NB4 (cell line): ENCODE measurements at regions not wholly inside any gene's neighbourhood (a gene's known extent, or its start where the extent isn't known, plus 50 kb on each side); places are given as distances from the start of the nearest gene placed in this dataset.

Experiments
- DNase-seq: peaks from one replicate; pipeline ENCODE4 v3.0.0; 2010; ENCODE audit warnings: low read depth
- H3K4me3 ChIP-seq: one replicate; pipeline ENCODE4 v1.5.1; 2011; ENCODE audit warnings: mild to moderate bottlenecking, low read depth, low read length, moderate library complexity
- MYC ChIP-seq: IDR thresholded peaks from 2 replicates; pipeline ENCODE4 v1.6.1; 2011; ENCODE audit warnings: low read depth, low read length
- POLR2A ChIP-seq: IDR thresholded peaks from 2 replicates; pipeline ENCODE4 v1.6.1; 2011; ENCODE audit warnings: mild to moderate bottlenecking; ENCODE audit not compliant: insufficient read length; ENCODE audit errors: extremely low read depth
- TF ChIP-seq, protein P1 (sequence below): IDR thresholded peaks from one replicate; pipeline ENCODE4 v1.5.1; 2012; ENCODE audit warnings: low read depth, low read length
- TF ChIP-seq, protein P2 (sequence below): IDR thresholded peaks from 2 replicates; pipeline ENCODE4 v1.6.1; 2011; ENCODE audit warnings: low read depth, low read length

DNA sequence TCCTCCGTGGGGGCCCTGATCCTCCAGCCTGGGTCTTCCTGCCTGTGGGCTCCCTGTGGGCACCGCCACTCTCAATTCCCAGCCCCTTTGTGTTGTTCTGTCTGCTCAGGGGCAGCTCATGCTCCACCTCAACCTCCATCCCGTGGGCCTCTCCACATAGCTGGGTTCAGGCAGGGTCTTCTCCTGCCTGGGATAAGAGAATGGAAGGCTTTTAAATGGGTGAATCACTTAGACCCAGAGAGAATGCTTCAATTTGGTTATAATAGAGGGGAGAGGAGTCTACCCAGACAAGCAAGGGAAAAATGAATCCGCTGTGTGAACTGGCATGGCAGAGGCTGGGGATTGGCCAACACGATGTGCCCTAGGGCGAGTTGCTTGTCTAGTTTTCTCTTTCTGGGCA is 138.4 kb upstream of the MYCN start:
- DNase-seq, result no peak
- TF ChIP-seq, protein P1, sequence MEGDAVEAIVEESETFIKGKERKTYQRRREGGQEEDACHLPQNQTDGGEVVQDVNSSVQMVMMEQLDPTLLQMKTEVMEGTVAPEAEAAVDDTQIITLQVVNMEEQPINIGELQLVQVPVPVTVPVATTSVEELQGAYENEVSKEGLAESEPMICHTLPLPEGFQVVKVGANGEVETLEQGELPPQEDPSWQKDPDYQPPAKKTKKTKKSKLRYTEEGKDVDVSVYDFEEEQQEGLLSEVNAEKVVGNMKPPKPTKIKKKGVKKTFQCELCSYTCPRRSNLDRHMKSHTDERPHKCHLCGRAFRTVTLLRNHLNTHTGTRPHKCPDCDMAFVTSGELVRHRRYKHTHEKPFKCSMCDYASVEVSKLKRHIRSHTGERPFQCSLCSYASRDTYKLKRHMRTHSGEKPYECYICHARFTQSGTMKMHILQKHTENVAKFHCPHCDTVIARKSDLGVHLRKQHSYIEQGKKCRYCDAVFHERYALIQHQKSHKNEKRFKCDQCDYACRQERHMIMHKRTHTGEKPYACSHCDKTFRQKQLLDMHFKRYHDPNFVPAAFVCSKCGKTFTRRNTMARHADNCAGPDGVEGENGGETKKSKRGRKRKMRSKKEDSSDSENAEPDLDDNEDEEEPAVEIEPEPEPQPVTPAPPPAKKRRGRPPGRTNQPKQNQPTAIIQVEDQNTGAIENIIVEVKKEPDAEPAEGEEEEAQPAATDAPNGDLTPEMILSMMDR, result no peak
- H3K4me3 ChIP-seq, result no peak overlapping the region

DNA sequence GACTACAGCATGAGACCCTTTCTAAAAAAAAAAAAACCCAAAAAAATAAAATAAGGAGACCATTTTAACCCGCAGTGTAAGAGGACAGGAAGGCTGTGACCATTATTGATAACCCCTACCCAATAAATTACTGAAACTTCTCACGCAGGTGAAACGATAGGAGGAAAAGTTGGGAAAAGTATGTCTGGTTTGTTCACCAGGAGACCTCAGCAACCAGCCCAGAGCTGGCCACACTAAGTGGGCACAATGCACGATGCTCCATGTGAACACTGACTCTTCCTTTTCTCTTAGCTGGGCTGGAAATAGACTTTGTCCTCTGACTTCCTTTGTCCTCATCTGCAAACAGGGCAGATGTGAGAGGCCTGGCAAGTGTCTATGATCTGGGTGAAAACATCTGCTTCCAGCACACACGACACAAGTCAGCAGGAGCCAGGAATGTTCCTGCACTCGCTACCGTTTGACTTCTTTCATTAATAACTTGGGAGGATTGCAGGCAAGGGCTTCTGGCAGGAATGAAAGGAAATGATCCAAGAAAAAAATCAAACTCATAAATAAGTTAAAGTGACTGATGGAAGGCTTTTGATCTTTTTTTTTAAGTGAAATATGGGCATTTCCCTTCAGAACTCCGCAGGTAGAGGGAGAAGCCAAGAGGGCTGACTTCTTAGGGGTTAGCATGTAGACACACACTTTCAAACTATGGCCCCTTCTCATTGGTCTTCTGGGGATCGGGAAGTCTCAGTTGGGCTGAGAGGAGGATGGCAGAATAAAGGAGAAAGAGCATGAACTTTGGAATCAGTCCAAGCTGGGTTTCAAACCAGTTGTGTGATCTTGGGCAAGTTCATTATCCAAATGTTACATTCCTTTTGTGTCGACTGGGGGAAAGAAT is 137.4 kb upstream of the MYCN start:
- DNase-seq, result no peak
- TF ChIP-seq POLR2A, result no peak
- no peak for TF ChIP-seq MYC
- TF ChIP-seq, protein P1, result no peak
- TF ChIP-seq, protein P2, sequence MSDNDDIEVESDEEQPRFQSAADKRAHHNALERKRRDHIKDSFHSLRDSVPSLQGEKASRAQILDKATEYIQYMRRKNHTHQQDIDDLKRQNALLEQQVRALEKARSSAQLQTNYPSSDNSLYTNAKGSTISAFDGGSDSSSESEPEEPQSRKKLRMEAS, result no peak
- H3K4me3 ChIP-seq, result no peak overlapping the region

DNA sequence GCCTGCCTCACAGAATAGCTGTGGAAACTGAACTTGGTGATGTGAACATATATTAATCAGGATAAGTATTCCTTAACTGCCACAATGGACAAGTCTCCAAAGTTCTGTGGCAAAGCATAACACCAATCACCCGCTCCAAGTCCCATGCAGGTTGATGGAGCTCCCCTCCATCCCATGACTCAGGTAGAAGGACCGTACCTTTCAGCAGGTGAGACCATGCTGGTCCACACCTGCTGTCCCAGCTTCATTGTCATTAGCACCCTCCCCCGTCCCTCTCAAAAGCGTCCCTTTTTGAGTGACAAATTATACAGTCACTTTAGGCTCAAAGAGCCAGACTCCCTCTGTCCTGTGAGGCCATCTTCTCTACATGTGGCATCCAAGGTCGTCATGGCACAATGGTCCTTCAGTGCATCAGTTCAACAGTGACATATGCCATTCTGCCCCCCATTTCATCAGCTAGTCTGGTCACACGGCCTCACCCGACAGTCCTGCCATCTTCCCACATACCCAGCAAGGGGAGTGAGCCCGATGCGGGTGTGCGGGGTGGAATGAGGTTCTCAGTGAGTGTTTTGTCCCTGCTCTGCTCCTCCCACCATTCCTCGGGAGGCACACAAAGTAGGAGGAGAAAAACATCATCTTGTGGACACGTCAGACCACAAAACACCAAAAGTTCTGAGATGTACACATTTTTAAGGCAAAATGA is 136.7 kb upstream of the MYCN start:
- no peak for DNase-seq
- H3K4me3 ChIP-seq, result no peak overlapping the region
- TF ChIP-seq, protein P2, result no peak
- TF ChIP-seq, protein P1, result no peak
- no peak for TF ChIP-seq POLR2A
- no peak for TF ChIP-seq MYC

DNA sequence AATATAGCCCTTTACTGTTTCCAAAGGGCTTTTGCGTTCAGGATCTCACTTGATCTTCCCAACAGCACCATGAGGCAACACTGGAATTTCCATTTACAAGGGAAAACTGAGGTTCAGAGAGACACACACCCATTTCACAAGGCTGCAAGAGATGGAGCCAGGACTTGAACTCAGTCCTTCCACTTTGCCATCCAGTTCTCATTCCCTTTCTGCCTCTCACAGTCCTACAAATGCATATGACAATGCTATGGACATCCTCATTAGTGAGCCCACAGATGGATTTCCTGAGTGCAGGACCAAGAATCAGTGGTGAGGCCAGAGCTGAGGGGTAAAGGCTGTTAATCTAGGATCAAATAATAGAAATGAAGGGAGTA is 136.1 kb upstream of the MYCN start:
- TF ChIP-seq, protein P2, result no peak
- TF ChIP-seq POLR2A (no peak), MYC (no peak)
- TF ChIP-seq, protein P1, result no peak
- H3K4me3 ChIP-seq, result no peak overlapping the region
- DNase-seq, result no peak

DNA sequence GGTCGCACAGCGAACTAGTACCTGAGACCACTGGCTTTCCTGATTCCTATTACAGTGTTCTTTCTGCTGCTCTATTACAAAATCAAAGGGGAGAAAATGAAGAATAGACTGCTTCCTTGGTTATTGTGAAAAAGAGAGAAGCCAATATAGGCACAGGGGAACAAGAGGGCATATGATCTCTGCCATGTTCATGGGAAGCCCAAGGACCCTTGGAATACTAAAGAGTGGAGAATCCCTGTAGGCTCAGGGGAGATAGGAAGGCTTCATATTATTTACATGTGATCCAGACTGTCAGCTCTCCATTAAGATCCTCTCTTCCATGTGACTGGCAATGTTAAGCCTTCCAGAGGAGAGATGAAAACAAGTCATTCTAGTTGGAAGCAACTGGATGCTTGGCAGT is 135.7 kb upstream of the MYCN start:
- TF ChIP-seq, protein P1, result no peak
- H3K4me3 ChIP-seq, result no peak overlapping the region
- DNase-seq, result no peak
